Fibroblast of the conjunctiva (primary cell): ENCODE measurements at regions not wholly inside any gene's neighbourhood (a gene's known extent, or its start where the extent isn't known, plus 50 kb on each side); places are given as distances from the start of the nearest gene placed in this dataset.
"Not testable (repeated sequence)": the region's sequence is repeated elsewhere in the genome, so short reads cannot be mapped to it uniquely, and the experiment has no call there.

Experiments
- DNase-seq: peaks from one replicate; pipeline ENCODE4 v3.0.0-alpha.2; 2010; ENCODE audit warnings: low read depth

DNA sequence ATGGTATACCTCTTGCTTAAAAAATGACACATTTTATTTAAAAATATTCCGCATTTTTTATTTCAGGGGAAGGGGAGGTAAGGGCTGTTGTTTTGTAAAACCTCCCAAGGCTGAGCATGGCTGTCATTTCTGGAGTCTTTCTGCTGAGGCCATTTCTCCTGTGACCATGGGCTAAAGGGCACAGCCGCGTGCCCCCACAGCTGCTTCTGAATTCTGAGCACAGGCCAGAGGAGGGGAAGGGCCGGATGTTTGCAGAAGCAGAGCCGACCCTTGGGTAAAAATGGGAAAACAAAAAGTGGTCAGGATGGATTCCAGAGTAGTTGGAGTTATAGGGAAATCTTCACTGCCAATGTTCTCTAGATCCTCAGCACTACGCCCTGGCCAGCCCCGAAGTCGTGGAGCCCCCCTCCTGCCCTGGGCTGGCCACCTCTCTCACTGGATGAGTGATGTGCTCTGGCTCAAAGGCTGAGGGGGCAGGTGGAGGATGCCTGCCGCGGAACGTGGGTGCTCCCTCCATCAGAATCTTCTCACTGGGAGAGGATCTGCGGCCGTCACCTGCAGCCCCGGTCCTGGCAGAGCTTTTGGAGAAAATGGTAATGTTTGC, 131.3 kb upstream of the ZEB1 start:
- no peak for DNase-seq

DNA sequence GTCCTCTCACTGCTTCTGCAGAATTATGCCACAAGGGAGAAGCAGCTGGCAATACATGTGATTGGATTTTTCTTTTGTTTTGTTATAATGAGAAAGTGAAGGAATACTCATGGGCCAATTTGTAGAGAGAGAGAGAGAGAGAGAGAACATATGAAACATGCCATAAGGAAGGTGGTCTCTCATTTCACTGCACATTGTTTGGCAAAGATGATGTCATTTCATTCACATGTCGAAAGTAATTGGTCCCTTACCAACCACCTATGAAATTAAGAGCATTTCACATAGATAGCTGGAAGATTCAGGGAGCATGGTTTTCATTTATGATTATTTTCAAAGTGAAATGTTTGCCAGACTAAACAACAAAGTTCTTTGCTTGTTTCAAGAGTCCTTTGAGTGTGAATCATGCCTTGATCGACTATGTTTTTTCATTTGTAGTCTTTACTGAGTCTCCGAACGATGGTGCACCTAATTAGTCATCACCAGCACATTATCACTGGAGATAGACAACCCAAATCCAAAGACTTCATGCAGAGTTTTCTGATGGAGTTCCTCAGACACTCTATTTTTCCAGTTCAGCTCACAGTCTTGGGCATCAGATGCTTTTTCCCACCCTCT, 130.1 kb upstream of the ZEB1 start:
- no peak for DNase-seq

DNA sequence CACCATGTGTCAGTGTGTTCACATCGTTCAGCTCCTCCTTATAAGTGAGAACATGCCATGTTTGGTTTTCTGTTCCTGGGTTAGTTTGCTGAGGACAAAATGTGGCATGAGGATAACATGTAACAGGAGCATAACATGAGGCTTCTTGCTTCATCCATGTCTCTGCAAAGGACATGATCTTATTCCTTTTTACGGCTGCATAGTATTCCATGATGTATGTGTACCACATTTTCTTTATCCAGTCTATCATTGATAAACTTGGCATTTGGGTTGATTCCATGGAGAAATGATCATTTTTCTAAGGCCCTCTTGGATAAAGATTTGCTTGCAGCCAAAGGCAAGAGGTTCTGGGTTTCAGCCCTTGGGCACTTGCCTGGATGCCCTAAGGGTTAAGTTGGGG, 128.5 kb upstream of the ZEB1 start:
- DNase-seq = no peak

DNA sequence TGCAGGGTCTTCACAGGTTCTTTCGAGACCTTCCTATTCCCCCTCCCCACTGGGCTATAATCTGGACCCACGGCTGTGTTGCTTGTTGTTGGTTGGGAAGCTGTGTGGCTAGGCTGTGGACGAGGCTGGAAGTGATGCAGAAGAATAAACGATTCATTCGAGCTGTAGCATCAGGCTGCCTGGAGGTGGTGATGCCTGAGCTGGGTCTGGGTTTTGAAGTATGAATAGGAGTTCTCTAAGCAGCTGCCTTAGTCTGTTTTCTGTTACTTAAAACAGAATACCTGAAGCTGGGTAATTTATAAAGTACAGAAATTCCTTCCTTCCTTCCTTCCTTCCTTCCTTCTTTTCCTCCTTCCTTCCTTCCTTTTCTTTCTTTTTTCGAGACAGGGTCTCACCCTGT, 126.5 kb upstream of the ZEB1 start:
- DNase-seq = no peak

DNA sequence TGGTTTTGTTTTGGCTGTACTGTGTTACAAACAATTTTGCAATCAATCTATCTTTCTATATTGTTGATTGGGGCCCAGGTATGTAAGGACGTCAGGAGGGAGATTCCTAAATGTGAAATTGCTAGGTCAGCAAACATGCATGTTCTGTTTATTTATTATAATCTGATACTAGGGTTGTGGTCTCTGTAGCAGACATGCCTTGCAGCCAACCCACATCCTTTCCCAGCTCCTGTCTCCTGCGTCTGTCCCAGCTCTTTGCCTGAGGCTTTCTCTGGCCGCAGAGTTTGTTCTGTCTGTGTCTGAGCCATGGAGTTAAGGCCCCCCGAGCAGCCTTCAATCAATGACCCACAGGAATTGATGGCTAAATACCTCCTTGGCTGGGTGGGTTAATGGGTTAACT, 124.0 kb upstream of the ZEB1 start:
- no peak for DNase-seq

DNA sequence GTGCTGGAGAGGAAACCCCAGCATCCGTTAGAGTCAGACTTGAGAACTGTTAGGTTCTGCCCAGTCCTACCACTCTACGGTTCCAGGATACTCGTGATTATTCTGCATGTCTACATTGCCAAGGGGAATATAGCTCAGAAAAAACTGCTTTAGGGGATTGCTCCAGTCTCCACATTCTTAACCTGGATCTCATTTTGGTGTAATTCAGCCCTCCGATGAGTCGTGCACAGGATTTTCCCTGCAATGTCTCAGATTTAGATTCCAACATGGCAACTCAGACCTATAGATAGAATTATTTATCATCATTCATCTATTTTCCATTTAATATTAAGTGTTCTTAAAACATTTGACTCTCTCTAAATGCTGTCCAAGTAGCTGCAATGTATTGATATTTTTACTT, 121.1 kb upstream of the ZEB1 start:
- DNase-seq = no peak

DNA sequence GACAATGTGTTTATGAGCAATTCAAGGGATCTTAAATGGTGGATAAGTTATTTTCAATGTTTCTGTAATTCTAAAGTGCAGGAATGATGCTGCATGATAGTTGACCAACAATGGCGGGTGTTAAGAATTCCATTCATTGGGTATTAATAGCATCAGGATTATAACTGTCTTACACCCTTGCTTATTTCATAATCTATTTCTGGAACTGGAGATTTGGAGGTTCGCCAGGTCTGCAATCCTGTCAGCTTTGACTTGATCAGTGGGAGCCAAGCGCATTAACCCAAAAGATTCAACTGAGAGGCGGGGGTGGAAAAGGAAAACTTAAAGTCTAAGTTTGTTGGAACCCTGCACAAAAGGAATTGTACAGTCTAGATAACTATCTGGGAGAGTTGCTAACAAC, 114.9 kb upstream of the ZEB1 start:
- no peak for DNase-seq

DNA sequence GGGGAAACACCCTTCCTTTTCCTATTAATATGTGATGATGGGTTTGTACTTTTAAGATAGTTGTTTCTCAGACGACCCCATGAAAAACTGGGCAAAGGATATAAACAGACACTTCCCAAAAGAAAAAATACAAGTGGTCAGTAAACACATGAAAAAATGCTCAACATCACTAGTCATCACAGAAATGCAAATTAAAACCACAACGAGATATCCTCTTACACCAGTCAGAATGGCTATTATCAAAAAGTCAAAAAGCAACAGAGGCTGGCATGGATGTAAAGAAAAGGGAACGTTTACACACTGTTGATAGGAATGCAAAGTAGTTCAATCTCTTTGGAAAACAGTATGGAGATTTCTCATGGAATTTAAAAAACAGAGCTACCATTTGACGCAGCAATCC, 111.4 kb upstream of the ZEB1 start:
- no peak for DNase-seq

DNA sequence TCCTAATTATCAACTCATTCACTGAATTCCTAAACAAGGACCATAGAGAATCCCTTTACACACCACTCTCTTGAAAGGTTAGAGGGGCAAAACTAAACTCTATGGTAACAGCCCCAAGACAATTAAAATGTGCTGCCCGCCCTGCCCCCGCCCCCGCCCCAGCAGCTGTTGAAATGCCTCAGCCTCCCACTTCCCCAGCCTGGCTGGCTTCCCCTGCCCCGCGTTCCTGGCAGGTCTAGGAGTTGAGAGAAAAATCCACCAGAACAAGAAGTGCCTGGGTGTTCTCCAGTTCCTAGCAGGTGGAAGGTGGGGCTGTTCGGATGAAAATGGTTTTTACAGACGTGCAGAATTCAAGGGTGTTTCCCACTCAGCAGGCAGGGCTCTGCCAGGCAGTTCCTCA, 109.5 kb upstream of the ZEB1 start:
- no peak for DNase-seq

DNA sequence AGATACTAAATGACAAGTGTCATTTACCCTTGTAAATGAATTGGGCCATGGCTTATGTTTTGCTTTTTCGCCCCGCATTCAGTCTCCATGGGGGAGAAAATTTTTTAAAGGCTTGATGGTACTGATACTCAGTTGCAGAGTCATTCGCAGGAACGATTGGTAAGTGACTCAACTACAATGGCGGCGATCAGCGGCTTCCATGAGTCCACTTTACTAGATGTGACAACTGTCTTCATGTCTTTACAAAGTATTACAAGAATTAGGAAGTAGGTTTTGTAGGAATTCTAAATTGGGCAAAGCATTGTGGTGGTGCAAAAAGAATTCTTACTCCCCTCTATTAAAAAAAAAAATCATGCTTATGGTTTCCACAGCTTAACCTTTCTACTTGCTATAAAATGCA, 108.8 kb upstream of the ZEB1 start:
- DNase-seq = no peak

DNA sequence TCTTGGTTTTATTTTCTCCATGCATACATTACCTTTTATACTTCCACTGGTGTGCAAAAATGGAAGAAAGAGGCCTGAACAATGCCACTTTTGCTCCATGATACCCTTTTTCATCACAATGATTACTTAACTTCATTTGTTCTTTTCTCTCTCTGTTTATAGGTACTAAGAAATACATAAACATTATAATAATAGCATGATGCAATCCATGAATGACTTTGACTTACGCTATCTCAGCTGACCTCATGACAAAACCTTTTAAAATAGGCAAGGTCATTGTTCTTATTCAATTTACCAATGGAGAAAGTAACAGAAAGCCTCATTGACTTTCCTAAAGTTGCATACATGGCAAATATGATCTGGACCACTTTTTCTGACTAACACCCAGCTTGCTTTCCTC, 105.1 kb upstream of the ZEB1 start:
- DNase-seq = no peak

DNA sequence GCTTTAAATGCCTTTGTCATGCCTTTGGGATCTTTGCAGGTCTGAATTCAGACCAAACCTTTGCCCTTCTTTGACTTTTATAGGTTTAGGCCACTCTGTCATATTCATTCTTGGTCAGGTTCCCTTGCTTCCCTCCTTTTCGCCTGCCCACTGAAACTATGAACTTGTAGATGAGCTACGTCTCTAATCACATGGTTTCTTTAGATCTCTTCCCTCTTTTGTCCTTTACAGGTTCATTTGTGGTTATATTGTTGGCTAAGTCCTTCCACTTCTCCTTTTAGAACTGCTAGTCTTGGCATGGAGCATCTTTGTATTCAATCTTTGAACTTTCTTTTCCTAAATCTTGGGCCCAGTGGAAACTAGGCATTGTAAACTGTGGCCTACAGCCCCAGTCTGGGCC, 104.0 kb upstream of the ZEB1 start:
- no peak for DNase-seq

DNA sequence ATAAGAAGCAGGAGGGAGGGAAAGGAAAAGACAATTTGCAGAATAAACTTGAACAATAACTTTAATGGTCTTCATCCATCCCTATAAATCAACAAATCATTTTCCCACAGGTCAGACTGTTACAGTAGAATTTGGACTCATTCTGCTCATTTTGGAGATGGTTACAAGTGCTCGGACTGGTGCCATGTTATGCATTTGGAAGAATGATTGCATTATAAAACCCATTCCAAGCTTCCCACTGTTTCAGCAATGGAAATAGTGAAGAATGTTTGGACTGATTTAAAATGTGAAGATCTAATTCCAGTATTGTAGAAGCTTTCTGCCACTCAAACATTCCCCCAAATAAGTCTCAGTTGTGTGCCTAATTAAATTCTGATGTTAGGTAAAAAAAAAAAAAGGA, 99.7 kb upstream of the ZEB1 start:
- no peak for DNase-seq

DNA sequence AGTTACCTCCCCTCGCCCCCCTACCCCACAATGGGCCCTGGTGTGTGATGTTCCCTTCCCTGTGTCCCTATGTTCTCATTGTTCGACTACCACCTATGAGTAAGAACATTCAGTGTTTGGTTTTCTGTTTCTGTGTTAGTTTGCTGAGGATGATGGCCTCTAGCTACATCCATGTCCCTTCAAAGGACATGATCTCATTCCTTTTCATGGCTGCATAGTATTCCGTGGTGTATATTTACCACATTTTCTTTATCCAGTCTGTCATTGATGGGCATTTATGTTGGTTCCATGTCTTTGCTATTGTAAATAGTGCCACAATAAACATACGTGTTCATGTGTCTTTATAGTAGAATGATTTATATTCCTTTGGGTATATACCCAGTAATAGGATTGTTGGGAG, 90.2 kb upstream of the ZEB1 start:
- not testable (repeated sequence) for DNase-seq

DNA sequence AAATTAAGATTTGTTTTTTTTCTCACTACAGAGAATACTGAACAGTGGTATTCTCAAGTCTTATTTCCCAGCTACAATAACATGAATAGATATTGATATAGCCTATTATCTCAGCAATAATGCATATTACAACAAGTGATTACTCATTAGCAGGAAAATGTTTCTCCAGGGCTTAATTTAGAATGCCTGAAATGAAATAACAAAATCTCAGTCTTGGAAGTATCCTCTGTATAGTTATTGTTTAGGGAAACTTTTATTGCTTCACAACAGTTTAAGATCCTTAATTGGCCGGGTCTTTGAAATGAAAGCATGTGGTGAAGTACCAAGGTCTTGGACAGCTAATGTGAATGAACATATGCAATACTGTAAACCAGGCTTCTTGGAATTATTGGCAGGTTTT, 79.1 kb upstream of the ZEB1 start:
- no peak for DNase-seq

DNA sequence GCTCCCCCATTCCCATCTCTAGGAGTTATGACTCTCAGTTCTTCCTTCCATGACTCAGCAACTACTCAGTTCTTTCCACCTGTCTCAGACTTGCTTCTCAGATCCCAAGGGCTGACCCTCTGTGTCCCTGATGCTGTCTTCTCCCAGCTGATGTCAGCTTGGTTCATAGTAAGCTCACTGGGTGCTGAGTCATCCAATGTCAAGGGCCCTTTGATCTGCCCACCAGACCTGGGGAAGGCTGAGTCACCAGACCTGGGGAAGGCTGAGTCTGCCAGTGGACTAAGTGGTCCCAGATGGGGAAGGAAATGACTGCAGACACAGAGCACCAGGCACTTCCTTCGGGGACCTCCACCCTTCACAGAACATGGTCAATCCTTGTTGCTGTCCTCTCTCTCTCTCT, 76.1 kb upstream of the ZEB1 start:
- DNase-seq = peak; percentile 87

DNA sequence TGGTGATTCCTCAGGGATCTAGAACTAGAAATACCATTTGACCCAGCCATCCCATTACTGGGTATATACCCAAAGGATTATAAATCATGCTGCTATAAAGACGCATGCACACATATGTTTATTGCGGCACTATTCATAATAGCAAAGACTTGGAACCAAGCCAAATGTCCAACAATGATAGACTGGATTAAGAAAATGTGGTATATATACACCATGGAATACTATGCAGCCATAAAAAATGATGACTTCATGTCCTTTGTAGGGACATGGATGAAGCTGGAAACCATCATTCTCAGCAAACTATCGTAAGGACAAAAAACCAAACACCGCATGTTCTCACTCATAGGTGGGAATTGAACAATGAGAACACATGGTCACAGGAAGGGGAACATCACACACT, 67.9 kb upstream of the ZEB1 start:
- not testable (repeated sequence) for DNase-seq

DNA sequence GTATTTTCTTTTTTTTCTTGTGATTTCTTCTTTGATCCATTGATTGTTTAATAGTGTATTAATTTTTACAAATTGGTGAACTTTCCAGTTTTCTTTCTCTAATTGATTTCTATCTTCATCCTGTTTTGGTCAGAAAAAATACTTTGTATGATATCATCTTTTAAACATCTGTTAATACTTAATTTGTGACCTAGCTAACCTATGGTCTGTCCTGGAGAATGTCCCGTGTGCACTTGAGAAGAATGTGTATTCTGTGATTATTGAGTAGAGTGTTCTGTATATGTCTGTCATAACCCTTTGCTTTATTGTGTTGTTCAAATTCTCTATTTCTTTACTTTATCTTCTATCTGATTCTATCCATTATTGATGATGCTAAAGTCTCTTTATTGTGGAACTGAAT, 65.8 kb upstream of the ZEB1 start:
- DNase-seq = no peak

DNA sequence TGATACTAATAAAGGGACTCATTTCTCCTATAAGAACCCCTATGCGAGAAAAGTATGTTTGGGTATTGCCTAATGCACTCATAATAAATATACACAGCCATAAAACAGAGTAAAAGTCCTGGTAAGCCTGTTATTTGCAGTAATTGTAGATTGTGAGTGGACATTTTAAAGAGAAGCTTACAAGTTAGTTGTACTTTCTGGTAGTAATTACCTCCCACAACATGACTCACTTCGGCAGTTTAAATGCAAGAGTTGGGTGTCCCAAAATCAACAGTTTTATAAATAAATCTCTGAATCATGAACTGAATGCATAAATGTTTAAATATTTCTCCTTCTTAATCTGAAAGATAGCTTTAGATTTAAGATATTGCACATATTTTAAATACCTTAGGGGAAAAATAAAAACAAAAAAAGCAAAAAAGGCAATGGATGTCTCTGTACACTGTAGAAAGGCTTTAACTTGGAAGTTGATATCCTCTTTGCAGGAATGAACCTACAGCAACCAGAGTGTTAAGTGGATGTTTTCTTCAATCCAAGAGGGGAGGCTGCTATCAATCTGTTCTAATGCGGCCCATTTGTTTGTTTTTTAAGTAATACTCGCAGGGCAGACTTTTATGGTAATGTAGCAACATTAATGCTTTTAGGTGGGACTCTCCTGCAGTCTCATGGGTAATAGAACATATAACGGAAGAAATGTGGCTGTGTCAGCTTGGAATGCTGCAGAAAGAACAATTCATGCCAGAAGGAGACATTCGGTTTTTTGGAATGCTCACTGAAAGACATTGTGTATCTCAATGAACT, 57.3 kb upstream of the ZEB1 start:
- peak; percentile 77 for DNase-seq

DNA sequence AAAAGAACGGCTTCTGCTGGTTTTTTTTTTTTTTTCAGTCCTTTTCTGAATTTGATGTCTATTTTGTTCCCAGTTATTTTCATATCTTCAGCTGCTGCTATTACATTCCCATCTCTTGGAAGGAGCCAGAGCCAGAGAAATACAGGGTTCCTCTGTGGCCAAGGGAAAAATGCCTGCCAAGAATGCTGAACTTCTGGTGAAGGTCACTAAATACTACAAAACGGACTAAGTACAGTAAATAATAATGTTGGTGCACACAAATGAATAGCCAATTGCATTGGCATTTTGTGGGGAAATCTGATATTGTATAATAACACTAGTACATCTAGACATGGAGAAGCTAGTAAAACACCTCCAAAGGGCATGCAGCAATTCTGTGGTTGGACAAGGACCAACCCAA, 56.3 kb upstream of the ZEB1 start:
- peak; percentile 72 for DNase-seq

DNA sequence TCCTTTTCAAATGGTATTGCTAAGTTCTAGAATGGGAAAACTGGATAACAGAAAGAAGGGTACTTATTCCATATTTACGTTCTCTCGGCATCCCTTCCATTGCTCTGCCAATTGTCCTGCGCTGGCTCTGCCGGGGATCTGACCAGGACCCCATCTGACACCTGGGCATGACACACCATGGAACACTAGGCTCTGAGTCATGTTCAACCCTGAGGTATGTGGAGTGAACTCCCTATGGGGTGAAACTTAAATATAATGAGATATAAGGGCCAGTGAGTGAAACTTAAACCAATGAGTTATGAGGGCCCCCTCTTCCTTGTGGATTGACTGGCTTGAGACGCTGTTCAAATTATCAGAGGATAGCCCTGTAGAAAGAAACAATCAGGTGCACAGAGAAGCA, 55.1 kb upstream of the ZEB1 start:
- no peak for DNase-seq

DNA sequence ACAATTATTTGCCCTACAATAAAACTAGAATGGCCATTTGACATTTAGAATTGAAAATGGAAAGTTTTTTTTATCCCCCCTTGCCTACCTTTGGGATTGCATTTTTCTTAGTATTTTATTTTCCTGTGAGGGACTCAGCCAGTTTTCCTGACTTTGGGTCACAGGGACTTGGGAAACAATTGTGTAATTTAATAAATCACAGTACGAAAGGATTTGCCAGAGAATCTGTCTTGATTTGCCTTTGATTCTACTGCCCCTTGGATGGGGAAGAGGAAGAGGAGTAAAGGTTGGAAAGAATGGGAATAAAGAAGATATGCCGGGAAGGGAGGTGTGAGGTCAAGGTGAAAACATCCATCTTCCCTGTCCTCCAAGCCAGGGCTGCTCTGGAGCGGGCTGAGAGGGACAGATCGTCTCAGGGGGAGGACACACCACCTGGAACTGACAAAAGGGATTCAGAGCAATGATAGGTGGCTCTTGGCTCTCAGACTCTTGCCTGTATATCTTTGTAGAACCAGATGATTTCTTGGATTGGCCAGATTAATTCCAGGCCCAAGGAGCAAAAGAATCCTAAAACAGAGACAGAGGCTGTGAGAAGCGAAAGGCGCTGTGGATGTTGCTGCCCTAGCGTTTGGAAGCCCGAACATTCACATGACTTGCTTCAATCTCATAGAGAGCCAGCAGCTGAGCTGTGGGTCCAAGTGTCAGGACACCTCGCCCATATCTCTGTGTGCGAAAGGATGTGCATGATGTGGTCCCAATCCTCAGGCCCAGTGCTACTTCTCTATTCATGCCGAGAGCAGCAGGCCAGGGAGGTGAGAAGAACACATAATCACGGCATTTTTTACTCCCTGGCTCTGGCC, 50.3 kb upstream of the ZEB1 start:
- no peak for DNase-seq
